ENCODE measurements at regions not wholly inside any gene's neighbourhood (a gene's known extent, or its start where the extent isn't known, plus 50 kb on each side); places are given as distances from the start of the nearest gene placed in this dataset.

GRCh38 chr10:8159341-8160165, 105.1 kb downstream of the GATA3 start:
- TF ChIP-seq, protein P1, sequence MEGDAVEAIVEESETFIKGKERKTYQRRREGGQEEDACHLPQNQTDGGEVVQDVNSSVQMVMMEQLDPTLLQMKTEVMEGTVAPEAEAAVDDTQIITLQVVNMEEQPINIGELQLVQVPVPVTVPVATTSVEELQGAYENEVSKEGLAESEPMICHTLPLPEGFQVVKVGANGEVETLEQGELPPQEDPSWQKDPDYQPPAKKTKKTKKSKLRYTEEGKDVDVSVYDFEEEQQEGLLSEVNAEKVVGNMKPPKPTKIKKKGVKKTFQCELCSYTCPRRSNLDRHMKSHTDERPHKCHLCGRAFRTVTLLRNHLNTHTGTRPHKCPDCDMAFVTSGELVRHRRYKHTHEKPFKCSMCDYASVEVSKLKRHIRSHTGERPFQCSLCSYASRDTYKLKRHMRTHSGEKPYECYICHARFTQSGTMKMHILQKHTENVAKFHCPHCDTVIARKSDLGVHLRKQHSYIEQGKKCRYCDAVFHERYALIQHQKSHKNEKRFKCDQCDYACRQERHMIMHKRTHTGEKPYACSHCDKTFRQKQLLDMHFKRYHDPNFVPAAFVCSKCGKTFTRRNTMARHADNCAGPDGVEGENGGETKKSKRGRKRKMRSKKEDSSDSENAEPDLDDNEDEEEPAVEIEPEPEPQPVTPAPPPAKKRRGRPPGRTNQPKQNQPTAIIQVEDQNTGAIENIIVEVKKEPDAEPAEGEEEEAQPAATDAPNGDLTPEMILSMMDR (conservative IDR thresholded peaks at IDR 0.05 in 1 of 2, IDR thresholded peaks at IDR 0.05 in 1 of 2; ENCODE audit: extremely low read depth in 1 of 2, insufficient read depth in 1 of 2, low read depth in 1 of 2, low read length in 2 of 2), result no peak
- TF ChIP-seq EZH2 (IDR thresholded peaks at IDR 0.05; ENCODE audit: borderline replicate concordance, low read length), result no peak

Data from mammary epithelial cell (primary cell).